Sigmoid colon (tissue), 4 donors: ENCODE measurements at regions not wholly inside any gene's neighbourhood (a gene's known extent, or its start where the extent isn't known, plus 50 kb on each side); places are given as distances from the start of the nearest gene placed in this dataset.

Experiments
- CTCF ChIP-seq, 4 experiments: fragments of 450-650 bp in 3 of 4; fragments of 200-600 bp in 1 of 4; IDR thresholded peaks; one replicate each; pipeline ENCODE4 v1.5.1; 2016 to 2019; ENCODE audit warnings: antibody characterized with exemption in 4 of 4, mild to moderate bottlenecking in 3 of 4, moderate library complexity in 2 of 4
- EP300 ChIP-seq, 4 donors: sonication (generic); formaldehyde crosslinking; IDR thresholded peaks; one replicate each; pipeline ENCODE4 v1.6.1; 2017; ENCODE audit warnings: antibody characterized with exemption in 4 of 4
- POLR2AphosphoS5 ChIP-seq, 4 donors: sonication (generic); formaldehyde crosslinking; IDR thresholded peaks; one replicate each; pipeline ENCODE4 v1.6.1; 2017; ENCODE audit warnings: antibody characterized with exemption in 4 of 4

- no peak for TF ChIP-seq CTCF (IDR thresholded peaks at IDR 0.05)
- no peak for TF ChIP-seq EP300 (IDR thresholded peaks at IDR 0.05)
- TF ChIP-seq POLR2AphosphoS5 (IDR thresholded peaks at IDR 0.05), result no peak
These were observed 1282.3 kb upstream of the TENM3 start for GRCh38 chr4:180960743-180961401.
